Activated CD4-positive, alpha-beta T cell treated with anti-CD3 and anti-CD28 coated beads, Interleukin-2, amount 50 U/mL, for 16 hours (primary cell): ENCODE measurements at regions not wholly inside any gene's neighbourhood (a gene's known extent, or its start where the extent isn't known, plus 50 kb on each side); places are given as distances from the start of the nearest gene placed in this dataset.
"Not testable (repeated sequence)": the region's sequence is repeated elsewhere in the genome, so short reads cannot be mapped to it uniquely, and the experiment has no call there.

Experiments
- DNase-seq: peaks from one replicate; pipeline ENCODE4 v3.0.0-alpha.2; 2020

- DNase-seq: peak; percentile 46
Observed at GRCh38 chr15:38002883-38003477, 68.5 kb downstream of the TMCO5A start.

- no peak for DNase-seq
Observed at GRCh38 chr15:38004218-38004861, 69.9 kb downstream of the TMCO5A start.

- DNase-seq: no peak
Observed at GRCh38 chr15:38005953-38006808, 71.7 kb downstream of the TMCO5A start.

GRCh38 chr15:38010395-38010794, 76.0 kb downstream of the TMCO5A start:
- no peak for DNase-seq

GRCh38 chr15:38012894-38013293, 78.5 kb downstream of the TMCO5A start:
- no peak for DNase-seq

- no peak for DNase-seq
Observed at GRCh38 chr15:38017721-38018120, 83.3 kb downstream of the TMCO5A start.

GRCh38 chr15:38019066-38019465, 84.6 kb downstream of the TMCO5A start:
- DNase-seq: no peak

GRCh38 chr15:38021259-38021658, 86.8 kb downstream of the TMCO5A start:
- no peak for DNase-seq

GRCh38 chr15:38024293-38025091, 90.1 kb downstream of the TMCO5A start:
- no peak for DNase-seq

- DNase-seq: not testable (repeated sequence)
Observed at GRCh38 chr15:38025656-38026055, 91.2 kb downstream of the TMCO5A start.

- DNase-seq: no peak
Observed at GRCh38 chr15:38028869-38029268, 94.4 kb downstream of the TMCO5A start.

GRCh38 chr15:38029736-38030135, 95.3 kb downstream of the TMCO5A start:
- DNase-seq: no peak

GRCh38 chr15:38030609-38031008, 96.2 kb downstream of the TMCO5A start:
- DNase-seq: no peak

GRCh38 chr15:38035701-38036100, 101.3 kb downstream of the TMCO5A start:
- DNase-seq: no peak

- no peak for DNase-seq
Observed at GRCh38 chr15:38036790-38037338, 102.4 kb downstream of the TMCO5A start.

- DNase-seq: no peak
Observed at GRCh38 chr15:38038659-38039442, 104.4 kb downstream of the TMCO5A start.

- no peak for DNase-seq
Observed at GRCh38 chr15:38040615-38041014, 106.2 kb downstream of the TMCO5A start.

GRCh38 chr15:38041576-38041975, 107.1 kb downstream of the TMCO5A start:
- DNase-seq: peak; percentile 5

GRCh38 chr15:38042211-38042610, 107.8 kb downstream of the TMCO5A start:
- no peak for DNase-seq

- no peak for DNase-seq
Observed at GRCh38 chr15:38042707-38043445, 108.4 kb downstream of the TMCO5A start.
